Central memory CD8-positive, alpha-beta T cell (primary cell): ENCODE measurements at regions not wholly inside any gene's neighbourhood (a gene's known extent, or its start where the extent isn't known, plus 50 kb on each side); places are given as distances from the start of the nearest gene placed in this dataset.
"Not testable (repeated sequence)": the region's sequence is repeated elsewhere in the genome, so short reads cannot be mapped to it uniquely, and the experiment has no call there.

Source experiments
- ATAC-seq: fragments of 150-1000 bp; cut with Tn5 transposase; replicated peaks from 2 replicates; pipeline ENCODE4 v1.10.0; 2022; ENCODE audit warnings: mild to moderate bottlenecking, moderate FRiP score, moderate number of reproducible peaks; ENCODE audit not compliant: poor library complexity, severe bottlenecking; ENCODE audit errors: extremely low read depth
- DNase-seq, 2 donors: peaks; one replicate each; pipeline ENCODE4 v3.0.0; 2021; ENCODE audit warnings: low spot score in 2 of 2
- H3K27ac Mint-ChIP-seq: one replicate; pipeline ENCODE4 v1.8.0; 2022; ENCODE audit warnings: low read depth, mild to moderate bottlenecking, moderate library complexity, mixed read lengths
- H3K27me3 Mint-ChIP-seq: one replicate; pipeline ENCODE4 v1.8.0; 2022; ENCODE audit warnings: mixed read lengths
- H3K36me3 Mint-ChIP-seq: one replicate; pipeline ENCODE4 v1.8.0; 2022; ENCODE audit warnings: mild to moderate bottlenecking, moderate library complexity, mixed read lengths; ENCODE audit not compliant: insufficient read depth
- H3K4me1 Mint-ChIP-seq: one replicate; pipeline ENCODE4 v1.8.0; 2022; ENCODE audit warnings: mixed read lengths
- H3K4me3 Mint-ChIP-seq: one replicate; pipeline ENCODE4 v1.8.0; 2022; ENCODE audit warnings: mild to moderate bottlenecking, moderate library complexity, mixed read lengths
- H3K9me3 Mint-ChIP-seq: one replicate; pipeline ENCODE4 v1.8.0; 2022; ENCODE audit warnings: mixed read lengths

DNA sequence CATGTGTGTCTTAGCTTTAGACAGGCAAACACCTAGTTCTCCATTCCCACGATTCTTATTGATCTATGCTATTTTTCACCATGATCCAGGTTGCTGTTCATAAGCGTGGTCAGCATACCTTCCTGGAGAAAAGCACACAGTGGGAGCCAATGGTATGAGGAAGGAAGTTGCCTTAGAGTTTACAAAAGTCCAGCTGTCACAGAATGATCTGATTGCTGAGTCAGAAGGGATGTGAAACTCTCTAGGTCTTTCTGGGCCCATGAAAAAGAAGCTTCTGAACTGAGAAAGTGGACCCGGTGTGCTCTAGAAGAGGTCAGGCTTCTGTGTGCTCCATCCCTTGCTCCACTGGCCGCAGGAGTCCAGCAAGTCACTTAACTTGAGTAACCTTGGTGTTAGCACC, 71.0 kb upstream of the CCL1 start:
- H3K4me3 Mint-ChIP-seq = no peak overlapping the region
- DNase-seq (no peak), ATAC-seq (no peak)

GRCh38 chr17:34424814-34425491, 61.9 kb upstream of the CCL1 start:
- Mint-ChIP-seq H3K27ac (no peak overlapping the region), H3K36me3 (no peaks in the 10 kb centered on the region), H3K9me3 (no peaks in the 10 kb centered on the region), H3K27me3 (peaks cover 64% of the 10 kb centered on the region), H3K4me3 (no peak overlapping the region), H3K4me1 (no peaks in the 10 kb centered on the region)
- DNase-seq = no peak
- no peak for ATAC-seq

More for the DNA sequence above, 71.0 kb upstream of the CCL1 start:
- H3K36me3 Mint-ChIP-seq = no peaks in the 10 kb centered on the region
- no peaks in the 10 kb centered on the region for H3K9me3 Mint-ChIP-seq
- H3K27me3 Mint-ChIP-seq = peaks cover 27% of the 10 kb centered on the region
- H3K4me1 Mint-ChIP-seq = no peaks in the 10 kb centered on the region
- H3K27ac Mint-ChIP-seq = no peak overlapping the region

- H3K27ac Mint-ChIP-seq = no peak overlapping the region
- no peak for ATAC-seq
- no peaks in the 10 kb centered on the region for H3K9me3 Mint-ChIP-seq
- H3K36me3 Mint-ChIP-seq = no peaks in the 10 kb centered on the region
- H3K4me1 Mint-ChIP-seq = no peaks in the 10 kb centered on the region
- no peak overlapping the region for H3K4me3 Mint-ChIP-seq
- DNase-seq = no peak
- H3K27me3 Mint-ChIP-seq = peaks cover 59% of the 10 kb centered on the region
These were observed 61.2 kb upstream of the CCL1 start for GRCh38 chr17:34423978-34424813.

GRCh38 chr17:34423315-34423714, 60.3 kb upstream of the CCL1 start:
- H3K4me3 Mint-ChIP-seq, H3K27ac Mint-ChIP-seq, ATAC-seq, H3K4me1 Mint-ChIP-seq, DNase-seq, H3K9me3 Mint-ChIP-seq, H3K36me3 Mint-ChIP-seq: not testable (repeated sequence)
- H3K27me3 Mint-ChIP-seq = peaks cover 62% of the 10 kb centered on the region

DNA sequence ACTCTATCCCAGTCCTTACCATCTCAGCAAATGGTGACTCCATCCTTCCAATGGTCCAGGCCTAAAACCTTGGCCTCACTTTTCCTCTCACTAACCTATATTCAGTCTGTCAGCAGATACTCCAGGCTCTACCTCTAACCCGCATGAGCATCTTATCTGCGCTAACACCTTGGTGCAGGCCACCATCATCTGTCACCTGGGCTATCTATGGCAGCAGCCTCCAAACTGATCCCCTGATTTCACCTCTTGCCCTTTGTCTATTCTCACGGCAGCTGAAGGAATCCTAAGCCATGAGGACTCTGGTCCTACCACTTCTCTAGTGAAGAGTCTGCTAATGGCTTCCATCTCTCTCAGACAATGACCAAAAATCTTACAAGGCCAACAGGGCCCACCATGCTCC, 57.9 kb upstream of the CCL1 start:
- Mint-ChIP-seq H3K27ac (no peak overlapping the region), H3K4me3 (no peak overlapping the region), H3K4me1 (no peaks in the 10 kb centered on the region), H3K36me3 (no peaks in the 10 kb centered on the region), H3K27me3 (peaks cover 62% of the 10 kb centered on the region), H3K9me3 (no peaks in the 10 kb centered on the region)
- ATAC-seq (no peak), DNase-seq (no peak)

- DNase-seq (peak; percentile 39 to 41), ATAC-seq (no peak)
- Mint-ChIP-seq H3K27ac (no peak overlapping the region), H3K27me3 (peaks cover 65% of the 10 kb centered on the region), H3K4me1 (no peaks in the 10 kb centered on the region), H3K9me3 (no peaks in the 10 kb centered on the region), H3K4me3 (no peak overlapping the region), H3K36me3 (no peaks in the 10 kb centered on the region)
These were observed 57.3 kb upstream of the CCL1 start for GRCh38 chr17:34420254-34420766.

DNA sequence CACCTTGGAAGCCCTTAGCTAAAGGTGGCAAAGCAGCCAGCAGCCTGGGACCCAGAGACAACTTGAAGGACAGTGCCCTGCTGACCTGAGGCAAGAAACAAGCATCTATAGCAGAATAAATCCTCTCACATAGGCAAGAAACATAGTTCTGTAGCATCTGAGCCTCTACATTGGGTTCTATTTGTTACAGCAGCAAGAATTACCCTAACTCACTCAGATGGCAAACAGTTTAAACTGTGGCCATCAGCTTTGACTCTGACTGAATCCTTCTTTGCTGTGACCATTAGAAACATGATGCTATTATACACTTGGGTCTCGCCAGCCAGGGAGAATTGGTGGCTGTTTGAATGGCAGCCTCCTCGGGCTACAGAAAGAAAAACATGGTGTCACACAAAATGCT, 53.1 kb upstream of the CCL1 start:
- Mint-ChIP-seq H3K4me1 (no peaks in the 10 kb centered on the region), H3K27ac (no peak overlapping the region), H3K36me3 (no peaks in the 10 kb centered on the region), H3K27me3 (peaks cover 52% of the 10 kb centered on the region), H3K4me3 (no peak overlapping the region), H3K9me3 (no peaks in the 10 kb centered on the region)
- no peak for ATAC-seq
- no peak for DNase-seq

GRCh38 chr17:34414339-34414738, 51.3 kb upstream of the CCL1 start:
- Mint-ChIP-seq H3K36me3 (no peaks in the 10 kb centered on the region), H3K27me3 (peaks cover 53% of the 10 kb centered on the region), H3K4me3 (no peak overlapping the region), H3K27ac (no peak overlapping the region), H3K4me1 (no peaks in the 10 kb centered on the region), H3K9me3 (no peaks in the 10 kb centered on the region)
- DNase-seq (no peak), ATAC-seq (no peak)

- H3K27me3 Mint-ChIP-seq = peaks cover 57% of the 10 kb centered on the region
- no peaks in the 10 kb centered on the region for H3K4me1 Mint-ChIP-seq
- DNase-seq (no peak), ATAC-seq (no peak)
- no peaks in the 10 kb centered on the region for H3K9me3 Mint-ChIP-seq
- H3K36me3 Mint-ChIP-seq = no peaks in the 10 kb centered on the region
- no peak overlapping the region for H3K27ac Mint-ChIP-seq
- no peak overlapping the region for H3K4me3 Mint-ChIP-seq
These were observed 50.5 kb upstream of the CCL1 start for GRCh38 chr17:34413443-34414119.

DNA sequence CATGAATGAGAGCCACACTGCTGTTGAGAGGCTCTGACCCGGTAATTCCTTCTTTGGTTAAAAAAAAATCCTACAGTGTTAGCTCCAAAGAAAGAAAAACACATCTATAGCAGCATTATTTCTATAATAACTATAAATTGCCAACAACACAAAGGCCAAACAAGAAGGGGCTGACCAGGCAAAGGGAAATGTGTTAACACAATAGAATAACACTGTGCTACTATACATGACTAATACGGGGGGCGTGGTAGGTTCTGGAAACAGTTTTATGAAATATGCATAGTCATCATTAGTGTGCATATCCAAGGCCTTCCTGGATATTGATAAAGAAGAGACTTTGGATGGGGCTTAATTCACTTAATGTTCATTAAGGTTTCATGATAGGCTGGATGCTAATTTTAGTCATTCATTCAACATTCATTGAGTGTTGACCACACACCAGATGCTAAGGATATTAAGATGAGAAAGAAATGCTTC, 50.0 kb upstream of the CCL1 start:
- no peak overlapping the region for H3K4me3 Mint-ChIP-seq
- no peaks in the 10 kb centered on the region for H3K9me3 Mint-ChIP-seq
- peaks cover 57% of the 10 kb centered on the region for H3K27me3 Mint-ChIP-seq
- H3K36me3 Mint-ChIP-seq = no peaks in the 10 kb centered on the region
- no peak overlapping the region for H3K27ac Mint-ChIP-seq
- DNase-seq (no peak), ATAC-seq (no peak)
- no peaks in the 10 kb centered on the region for H3K4me1 Mint-ChIP-seq
